SIG-M5 treated with dmso at 0.1 percent for 504 hours (cell line): ENCODE measurements at regions not wholly inside any gene's neighbourhood (a gene's known extent, or its start where the extent isn't known, plus 50 kb on each side); places are given as distances from the start of the nearest gene placed in this dataset.
"Not testable (repeated sequence)": the region's sequence is repeated elsewhere in the genome, so short reads cannot be mapped to it uniquely, and the experiment has no call there.

Experiments
- DNase-seq: peaks from one replicate; lab custom pipeline; 2025; ENCODE audit not compliant: unreplicated experiment; lab: John Stamatoyannopoulos, UW

- not testable (repeated sequence) for DNase-seq
These were observed 198.5 kb upstream of the IRF2BP2 start for GRCh38 chr1:234808459-234808858.

- DNase-seq = not testable (repeated sequence)
These were observed 197.7 kb upstream of the IRF2BP2 start for GRCh38 chr1:234807705-234808104.

- not testable (repeated sequence) for DNase-seq
These were observed 192.6 kb upstream of the IRF2BP2 start for GRCh38 chr1:234802586-234802985.

GRCh38 chr1:234801636-234802035, 191.7 kb upstream of the IRF2BP2 start:
- DNase-seq = not testable (repeated sequence)

GRCh38 chr1:234801147-234801546, 191.2 kb upstream of the IRF2BP2 start:
- DNase-seq = not testable (repeated sequence)

- DNase-seq = not testable (repeated sequence)
These were observed 190.6 kb upstream of the IRF2BP2 start for GRCh38 chr1:234800563-234800962.

GRCh38 chr1:234799021-234799689, 189.2 kb upstream of the IRF2BP2 start:
- not testable (repeated sequence) for DNase-seq

- not testable (repeated sequence) for DNase-seq
These were observed 187.2 kb upstream of the IRF2BP2 start for GRCh38 chr1:234797216-234797615.

GRCh38 chr1:234796438-234796792, 186.4 kb upstream of the IRF2BP2 start:
- DNase-seq = not testable (repeated sequence)

GRCh38 chr1:234795711-234796437, 185.9 kb upstream of the IRF2BP2 start:
- not testable (repeated sequence) for DNase-seq

GRCh38 chr1:234795007-234795406, 185.0 kb upstream of the IRF2BP2 start:
- not testable (repeated sequence) for DNase-seq

GRCh38 chr1:234794452-234794851, 184.5 kb upstream of the IRF2BP2 start:
- not testable (repeated sequence) for DNase-seq

- DNase-seq = not testable (repeated sequence)
These were observed 183.9 kb upstream of the IRF2BP2 start for GRCh38 chr1:234793924-234794323.

GRCh38 chr1:234792221-234792864, 182.4 kb upstream of the IRF2BP2 start:
- DNase-seq = not testable (repeated sequence)

- DNase-seq = not testable (repeated sequence)
These were observed 181.6 kb upstream of the IRF2BP2 start for GRCh38 chr1:234791615-234792014.

GRCh38 chr1:234790333-234790732, 180.4 kb upstream of the IRF2BP2 start:
- not testable (repeated sequence) for DNase-seq

GRCh38 chr1:234787011-234787584, 177.1 kb upstream of the IRF2BP2 start:
- not testable (repeated sequence) for DNase-seq

- DNase-seq = not testable (repeated sequence)
These were observed 175.9 kb upstream of the IRF2BP2 start for GRCh38 chr1:234785922-234786321.

- not testable (repeated sequence) for DNase-seq
These were observed 175.5 kb upstream of the IRF2BP2 start for GRCh38 chr1:234785471-234785919.

GRCh38 chr1:234784108-234784507, 174.1 kb upstream of the IRF2BP2 start:
- not testable (repeated sequence) for DNase-seq

GRCh38 chr1:234782791-234783190, 172.8 kb upstream of the IRF2BP2 start:
- DNase-seq = no peak
